Ovary (tissue), 7 donors: ENCODE measurements at regions not wholly inside any gene's neighbourhood (a gene's known extent, or its start where the extent isn't known, plus 50 kb on each side); places are given as distances from the start of the nearest gene placed in this dataset.

ENCODE experiments used
- DNase-seq, 5 donors: peaks; one replicate each; pipeline ENCODE4 v3.0.0-alpha.2; 2019 to 2020
- H3K27ac ChIP-seq, 2 donors: fragments of 200-600 bp; one replicate each; pipeline versions ENCODE4 v1.5.1 to v1.8.0; 2019 to 2022
- H3K27me3 ChIP-seq: fragments of 200-600 bp; one replicate; pipeline ENCODE4 v1.8.0; 2022
- H3K36me3 ChIP-seq: fragments of 200-600 bp; sonication (generic); one replicate; pipeline ENCODE4 v1.5.1; 2019
- H3K4me1 ChIP-seq: one replicate; pipeline ENCODE4 v1.8.1; 2013; ENCODE audit warnings: mild to moderate bottlenecking, moderate library complexity; ENCODE audit not compliant: insufficient read depth
- H3K4me3 ChIP-seq: fragments of 200-600 bp; sonication (generic); one replicate; pipeline ENCODE4 v1.5.1; 2017
- H3K9me3 ChIP-seq, 2 donors: fragments of 200-600 bp in 1 of 2; sonication (generic) in 1 of 2; one replicate each; pipeline versions ENCODE4 v1.5.1 to v1.8.1; 2013 to 2019; ENCODE audit warnings: mild to moderate bottlenecking in 1 of 2, moderate library complexity in 1 of 2
- CTCF ChIP-seq, 3 donors: fragments of 450-650 bp in 2 of 3; fragments of 200-600 bp in 1 of 3; IDR thresholded peaks; one replicate each; pipeline versions ENCODE4 v1.5.1 to v1.8.0; 2016 to 2022; ENCODE audit warnings: antibody characterized with exemption in 3 of 3, mild to moderate bottlenecking in 1 of 3
- EP300 ChIP-seq: sonication (generic); formaldehyde crosslinking; IDR thresholded peaks from one replicate; pipeline ENCODE4 v1.6.1; 2017; ENCODE audit warnings: antibody characterized with exemption
- POLR2A ChIP-seq: fragments of 450-650 bp; IDR thresholded peaks from one replicate; pipeline ENCODE4 v1.6.1; 2017; ENCODE audit warnings: antibody characterized with exemption, mild to moderate bottlenecking, moderate library complexity
- WGBS, 3 donors: extraction: QIAGEN DNeasy Blood & Tissue Kit in 1 of 3; methylation state at CpG; one replicate each; pipeline versions ENCODE4 v1.1.5 to v1.1.7; 2013 to 2017; 5-methylcytosine and 5-hydroxymethylcytosine counted together
- intact Hi-C, 4 donors: fragments of 100-400 bp; cut with DNase I; formaldehyde crosslinking; loops; one replicate each; pipeline versions ENCODE4 v1.11.0 to v1.15.1; 2022 to 2023
- donor health status: DM: no; HTN: no; CAD: no; lungs with moderate emphysema.
- donor health status: DM: no; HTN: no; CAD: no.
- donor health status: Bipolar disorder and iron deficiency.
- donor health status: DM: no; HTN: no; CAD: no.
- donor health status: DM: yes; HTN: yes; CAD: no.

- intact Hi-C loops = no loop called here
- WGBS, 3 donors = 84 to 89% (median 85%) methylated on average over 5 of the region's 5 CpGs
- H3K4me1 ChIP-seq = no peaks in the 10 kb centered on the region
- no peak for DNase-seq
- no peak overlapping the region for H3K27ac ChIP-seq
- H3K4me3 ChIP-seq = no peak overlapping the region
- TF ChIP-seq CTCF (IDR thresholded peaks at IDR 0.05) (no peak), POLR2A (no peak), EP300 (no peak)
- H3K36me3 ChIP-seq = no peaks in the 10 kb centered on the region
- peaks cover 2% of the 10 kb centered on the region for H3K27me3 ChIP-seq
- no peaks in the 10 kb centered on the region for H3K9me3 ChIP-seq
Measured at GRCh38 chr18:67260841-67261240, 255.7 kb downstream of the DSEL start.

- H3K9me3 ChIP-seq = no peaks in the 10 kb centered on the region
- TF ChIP-seq CTCF (IDR thresholded peaks at IDR 0.05) (no peak), EP300 (no peak), POLR2A (no peak)
- WGBS, 3 donors = 58 to 68% (median 65%) methylated on average over 9 of the region's 9 CpGs
- no peaks in the 10 kb centered on the region for H3K27me3 ChIP-seq
- intact Hi-C loops = no loop called here
- H3K4me1 ChIP-seq = no peaks in the 10 kb centered on the region
- no peak overlapping the region for H3K4me3 ChIP-seq
- H3K27ac ChIP-seq = no peak overlapping the region
- no peaks in the 10 kb centered on the region for H3K36me3 ChIP-seq
- DNase-seq = no peak
Measured at GRCh38 chr18:67250776-67251424, 265.6 kb downstream of the DSEL start.

- no peak overlapping the region for H3K4me3 ChIP-seq
- no peak for DNase-seq
- no peaks in the 10 kb centered on the region for H3K9me3 ChIP-seq
- intact Hi-C loops = no loop called here
- no peaks in the 10 kb centered on the region for H3K36me3 ChIP-seq
- H3K4me1 ChIP-seq = no peaks in the 10 kb centered on the region
- H3K27ac ChIP-seq = no peak overlapping the region
- TF ChIP-seq POLR2A (no peak), CTCF (IDR thresholded peaks at IDR 0.05) (no peak), EP300 (no peak)
- no peaks in the 10 kb centered on the region for H3K27me3 ChIP-seq
- 15 to 19% (median 18%) methylated on average over 3 of the region's 3 CpGs for WGBS, 3 donors
Measured at GRCh38 chr18:67243799-67244587, 272.5 kb downstream of the DSEL start.

- Histone ChIP-seq H3K4me1 (no peaks in the 10 kb centered on the region), H3K4me3 (no peak overlapping the region), H3K27me3 (no peaks in the 10 kb centered on the region), H3K36me3 (no peaks in the 10 kb centered on the region), H3K9me3 (no peaks in the 10 kb centered on the region), H3K27ac (no peak overlapping the region)
- DNase-seq = no peak
- 91 to 97% (median 96%) methylated on average over 3 of the region's 3 CpGs for WGBS, 3 donors
- TF ChIP-seq POLR2A (no peak), CTCF (IDR thresholded peaks at IDR 0.05) (no peak), EP300 (no peak)
- intact Hi-C loops = no loop called here
Measured at GRCh38 chr18:67242001-67242400, 274.5 kb downstream of the DSEL start.
